CD4-positive, alpha-beta T cell (primary cell): ENCODE measurements at regions not wholly inside any gene's neighbourhood (a gene's known extent, or its start where the extent isn't known, plus 50 kb on each side); places are given as distances from the start of the nearest gene placed in this dataset.

ENCODE experiments used
- ATAC-seq: fragments of 200-7000 bp; cut with Tn5 transposase; one replicate; pipeline ENCODE4 v1.10.0; 2022; ENCODE audit warnings: mild to moderate bottlenecking; ENCODE audit not compliant: poor library complexity
- CTCF ChIA-PET: fragments of 350-600 bp; sonication (Branson Sonifier 250); formaldehyde crosslinking; loops from one replicate; lab custom pipeline; 2021; ENCODE audit warnings: antibody characterized with exemption, inconsistent platforms; lab: Charles Lee
- POLR2A ChIA-PET: fragments of 350-600 bp; sonication (Branson Sonifier 250); formaldehyde crosslinking; loops from one replicate; lab custom pipeline; 2021; ENCODE audit warnings: antibody characterized with exemption, inconsistent platforms; lab: Charles Lee
- DNase-seq, 14 experiments: peaks; one replicate each; pipeline ENCODE4 v3.0.0-alpha.2; 2013 to 2020; ENCODE audit warnings: mixed read lengths in 2 of 14
- H3K27ac ChIP-seq, 2 donors: one replicate each; pipeline versions ENCODE4 v1.5.1 to v1.7.0; 2013; ENCODE audit warnings: low read length in 2 of 2, low read depth in 1 of 2, mild to moderate bottlenecking in 1 of 2
- H3K27me3 ChIP-seq, 2 experiments: 1 replicate in 1 of 2; 2 replicates in 1 of 2; pipeline versions ENCODE4 v1.6.1 to v1.7.0; 2013; ENCODE audit warnings: low read length in 2 of 2, control low read depth in 1 of 2, mild to moderate bottlenecking in 1 of 2, moderate library complexity in 1 of 2; ENCODE audit not compliant: insufficient read depth in 2 of 2, control insufficient read depth in 1 of 2
- H3K36me3 ChIP-seq: one replicate; pipeline ENCODE4 v1.6.1; 2013; ENCODE audit warnings: low read length, control low read depth; ENCODE audit not compliant: insufficient read depth
- H3K4me1 ChIP-seq: one replicate; pipeline ENCODE4 v1.6.1; 2013; ENCODE audit warnings: low read length, control low read depth; ENCODE audit not compliant: insufficient read depth
- H3K4me3 ChIP-seq: one replicate; pipeline ENCODE4 v1.5.1; 2013; ENCODE audit warnings: mild to moderate bottlenecking, low read length, moderate library complexity
- H3K9me3 ChIP-seq, 2 experiments: 1 replicate in 1 of 2; 2 replicates in 1 of 2; pipeline versions ENCODE4 v1.6.1 to v1.7.0; 2013; ENCODE audit warnings: low read length in 2 of 2, mild to moderate bottlenecking in 2 of 2, control low read depth in 1 of 2, moderate library complexity in 1 of 2; ENCODE audit not compliant: control insufficient read depth in 1 of 2, insufficient read depth in 1 of 2
- H3K27ac Mint-ChIP-seq: one replicate; pipeline ENCODE4 v1.8.0; 2020; ENCODE audit warnings: mixed read lengths
- H3K27me3 Mint-ChIP-seq: one replicate; pipeline ENCODE4 v1.8.0; 2021; ENCODE audit warnings: mixed read lengths
- H3K36me3 Mint-ChIP-seq: one replicate; pipeline ENCODE4 v1.8.0; 2021; ENCODE audit warnings: low read depth, mixed read lengths
- H3K4me1 Mint-ChIP-seq: one replicate; pipeline ENCODE4 v1.8.0; 2021; ENCODE audit warnings: low read depth, mixed read lengths
- H3K4me3 Mint-ChIP-seq: one replicate; pipeline ENCODE4 v1.8.0; 2020; ENCODE audit warnings: mild to moderate bottlenecking, mixed read lengths
- H3K9me3 Mint-ChIP-seq: one replicate; pipeline ENCODE4 v1.8.0; 2020; ENCODE audit warnings: mixed read lengths
- intact Hi-C, 2 experiments: fragments of 100-400 bp; cut with DNase I in 1 of 2; cut with micrococcal nuclease in 1 of 2; formaldehyde crosslinking; loops; one replicate each; pipeline versions ENCODE4 v1.15.1 to v1.9.0; 2023 to 2025; cut with DNase I, micrococcal nuclease
- TF ChIP-seq, protein P1 (sequence below): fragments of 200-600 bp; IDR thresholded peaks from one replicate; pipeline ENCODE4 v1.8.0; 2022; ENCODE audit warnings: antibody characterized with exemption, mild to moderate bottlenecking

DNA sequence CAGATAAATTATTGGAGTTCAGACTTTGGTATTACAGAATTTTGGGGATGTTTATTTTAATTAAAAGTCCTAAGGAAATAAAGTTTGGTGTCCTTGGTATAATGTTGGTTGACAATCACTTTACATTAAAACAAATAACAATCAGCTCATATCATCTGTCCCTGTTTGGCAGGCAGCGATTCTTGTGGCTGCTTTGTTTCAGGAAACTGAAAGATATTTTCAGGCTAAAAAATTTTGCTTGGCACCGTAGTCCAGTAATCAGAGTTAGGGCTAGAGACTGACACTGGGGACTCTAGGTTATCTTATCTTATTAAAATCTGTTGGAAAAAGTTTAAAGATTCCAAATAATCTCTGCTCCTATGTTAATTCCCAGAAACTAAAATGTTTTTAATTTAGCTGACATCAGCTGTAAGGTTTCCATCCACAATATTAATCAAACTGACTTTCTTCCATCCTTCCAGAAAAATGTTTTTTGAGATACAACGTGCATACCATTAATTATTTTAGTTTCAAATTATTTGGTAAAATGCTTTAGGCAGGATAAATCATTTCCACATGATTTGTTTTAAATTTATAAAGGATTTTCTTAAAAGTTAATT lies 97.6 kb downstream of the ZIC5 start:
- CTCF ChIA-PET: no interaction called here

GRCh38 chr13:99873141-99873540 lies 98.4 kb downstream of the ZIC5 start:
- H3K36me3 Mint-ChIP-seq: peaks cover 6% of the 10 kb centered on the region
- ATAC-seq (no peak), DNase-seq (no peak)
- no peaks in the 10 kb centered on the region for H3K4me1 ChIP-seq
- POLR2A ChIA-PET: no interaction called here
- H3K27ac Mint-ChIP-seq: no peak overlapping the region
- no peaks in the 10 kb centered on the region for H3K36me3 ChIP-seq
- H3K27me3 ChIP-seq: no peaks in the 10 kb centered on the region
- peaks cover 4% of the 10 kb centered on the region for H3K27me3 Mint-ChIP-seq
- no peaks in the 10 kb centered on the region for H3K9me3 Mint-ChIP-seq
- H3K4me3 Mint-ChIP-seq: no peak overlapping the region
- no peaks in the 10 kb centered on the region for H3K9me3 ChIP-seq
- no peaks in the 10 kb centered on the region for H3K4me1 Mint-ChIP-seq
- TF ChIP-seq, protein P1, sequence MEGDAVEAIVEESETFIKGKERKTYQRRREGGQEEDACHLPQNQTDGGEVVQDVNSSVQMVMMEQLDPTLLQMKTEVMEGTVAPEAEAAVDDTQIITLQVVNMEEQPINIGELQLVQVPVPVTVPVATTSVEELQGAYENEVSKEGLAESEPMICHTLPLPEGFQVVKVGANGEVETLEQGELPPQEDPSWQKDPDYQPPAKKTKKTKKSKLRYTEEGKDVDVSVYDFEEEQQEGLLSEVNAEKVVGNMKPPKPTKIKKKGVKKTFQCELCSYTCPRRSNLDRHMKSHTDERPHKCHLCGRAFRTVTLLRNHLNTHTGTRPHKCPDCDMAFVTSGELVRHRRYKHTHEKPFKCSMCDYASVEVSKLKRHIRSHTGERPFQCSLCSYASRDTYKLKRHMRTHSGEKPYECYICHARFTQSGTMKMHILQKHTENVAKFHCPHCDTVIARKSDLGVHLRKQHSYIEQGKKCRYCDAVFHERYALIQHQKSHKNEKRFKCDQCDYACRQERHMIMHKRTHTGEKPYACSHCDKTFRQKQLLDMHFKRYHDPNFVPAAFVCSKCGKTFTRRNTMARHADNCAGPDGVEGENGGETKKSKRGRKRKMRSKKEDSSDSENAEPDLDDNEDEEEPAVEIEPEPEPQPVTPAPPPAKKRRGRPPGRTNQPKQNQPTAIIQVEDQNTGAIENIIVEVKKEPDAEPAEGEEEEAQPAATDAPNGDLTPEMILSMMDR: no peak
- intact Hi-C loops: no loop called here
- H3K4me3 ChIP-seq: no peak overlapping the region
- CTCF ChIA-PET: no interaction called here
- no peak overlapping the region for H3K27ac ChIP-seq

More for the DNA sequence above, 97.6 kb downstream of the ZIC5 start:
- H3K4me1 Mint-ChIP-seq: no peaks in the 10 kb centered on the region
- no peak overlapping the region for H3K4me3 Mint-ChIP-seq
- H3K9me3 Mint-ChIP-seq: no peaks in the 10 kb centered on the region
- no peak for DNase-seq
- H3K27me3 Mint-ChIP-seq: peaks cover 4% of the 10 kb centered on the region
- Histone ChIP-seq H3K4me1 (no peaks in the 10 kb centered on the region), H3K36me3 (no peaks in the 10 kb centered on the region), H3K4me3 (no peak overlapping the region), H3K27me3 (no peaks in the 10 kb centered on the region), H3K27ac (no peak overlapping the region), H3K9me3 (no peaks in the 10 kb centered on the region)
- no peak overlapping the region for H3K27ac Mint-ChIP-seq
- intact Hi-C loops: no loop called here
- no peak for ATAC-seq
- POLR2A ChIA-PET: no interaction called here
- H3K36me3 Mint-ChIP-seq: peaks cover 6% of the 10 kb centered on the region
- TF ChIP-seq, protein P1: no peak

DNA sequence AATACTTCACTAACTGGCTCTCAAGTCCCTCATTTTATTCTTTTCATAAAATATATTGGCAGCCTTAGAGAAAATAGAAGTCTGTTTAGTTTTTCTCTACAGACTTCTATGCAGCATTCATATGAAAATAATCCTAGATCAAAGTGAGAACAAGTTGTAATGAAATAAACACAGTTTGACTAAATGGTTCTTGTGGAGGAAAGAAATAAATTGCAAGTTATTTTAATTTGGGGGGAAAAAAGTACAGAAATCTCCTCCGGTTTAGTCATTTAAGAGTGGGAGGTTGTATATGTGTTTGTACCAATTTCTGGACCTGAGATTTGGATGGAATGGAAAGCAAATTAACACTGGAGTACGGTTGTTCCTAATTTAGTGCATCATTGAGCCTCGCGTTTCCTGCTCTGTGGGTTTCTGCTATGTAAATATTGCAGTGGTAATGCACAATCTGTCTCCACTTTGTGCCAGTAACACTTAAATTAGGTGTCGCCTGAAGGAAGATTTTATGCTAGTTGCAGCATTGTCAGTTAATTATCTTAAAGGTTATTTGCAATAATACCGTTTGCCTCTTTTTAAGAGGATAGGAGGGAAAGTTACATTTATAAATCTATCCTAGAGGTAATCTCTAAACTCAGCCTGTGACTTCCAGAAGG lies 100.2 kb downstream of the ZIC5 start:
- Histone ChIP-seq H3K9me3 (no peaks in the 10 kb centered on the region), H3K27ac (no peak overlapping the region), H3K4me1 (no peaks in the 10 kb centered on the region), H3K36me3 (no peaks in the 10 kb centered on the region), H3K4me3 (no peak overlapping the region), H3K27me3 (no peaks in the 10 kb centered on the region)
- Mint-ChIP-seq H3K9me3 (no peaks in the 10 kb centered on the region), H3K36me3 (peaks cover 9% of the 10 kb centered on the region), H3K4me3 (no peak overlapping the region), H3K27me3 (no peaks in the 10 kb centered on the region), H3K27ac (no peak overlapping the region), H3K4me1 (no peaks in the 10 kb centered on the region)
- no peak for ATAC-seq
- no peak for DNase-seq
- intact Hi-C loops: no loop called here
- ChIA-PET POLR2A (no interaction called here), CTCF (no interaction called here)
- TF ChIP-seq, protein P1: no peak
